Skin epidermis (tissue), 12 donors: ENCODE measurements at regions not wholly inside any gene's neighbourhood (a gene's known extent, or its start where the extent isn't known, plus 50 kb on each side); places are given as distances from the start of the nearest gene placed in this dataset.

Experiments used
- H3K27ac ChIP-seq, 21 experiments: fragments of 200-600 bp; sonication (generic) in 11 of 21; one replicate each; pipeline ENCODE4 v1.5.0; 2020; ENCODE audit warnings: mild to moderate bottlenecking in 3 of 21, inconsistent platforms in 2 of 21, moderate library complexity in 2 of 21
- H3K4me3 ChIP-seq, 7 experiments: fragments of 200-600 bp; sonication (generic) in 2 of 7; one replicate each; pipeline ENCODE4 v1.5.0; 2020; ENCODE audit warnings: inconsistent platforms in 2 of 7, mild to moderate bottlenecking in 2 of 7, moderate library complexity in 1 of 7

DNA sequence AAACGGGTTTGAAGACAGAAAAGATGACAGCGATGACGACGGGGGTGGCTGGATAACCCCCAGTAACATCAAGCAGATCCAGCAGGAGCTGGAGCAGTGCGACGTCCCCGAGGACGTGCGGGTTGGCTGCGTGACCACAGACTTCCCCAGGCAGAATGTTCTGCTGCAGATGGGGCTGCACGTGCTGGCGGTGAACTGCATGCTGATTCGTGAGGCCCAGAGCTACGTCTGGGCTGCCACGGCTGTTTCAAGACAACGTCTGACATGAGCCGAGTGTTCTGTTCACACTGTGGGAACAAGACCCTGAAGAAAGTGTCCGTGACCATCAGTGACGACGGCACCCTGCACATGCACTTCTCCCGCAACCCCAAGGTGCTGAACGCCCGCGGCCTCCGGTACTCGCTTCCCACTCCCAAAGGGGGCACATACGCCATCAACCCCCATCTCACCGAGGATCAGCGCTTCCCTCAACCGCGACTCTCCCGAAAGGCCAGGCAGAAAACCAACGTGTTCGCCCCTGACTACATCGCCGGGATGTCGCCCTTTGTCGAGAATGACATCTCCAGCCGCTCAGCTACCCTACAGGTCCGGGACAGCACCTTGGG, 319.2 kb upstream of the SLC7A11 start:
- Histone ChIP-seq H3K4me3 (no peak overlapping the region), H3K27ac (no peak overlapping the region)

DNA sequence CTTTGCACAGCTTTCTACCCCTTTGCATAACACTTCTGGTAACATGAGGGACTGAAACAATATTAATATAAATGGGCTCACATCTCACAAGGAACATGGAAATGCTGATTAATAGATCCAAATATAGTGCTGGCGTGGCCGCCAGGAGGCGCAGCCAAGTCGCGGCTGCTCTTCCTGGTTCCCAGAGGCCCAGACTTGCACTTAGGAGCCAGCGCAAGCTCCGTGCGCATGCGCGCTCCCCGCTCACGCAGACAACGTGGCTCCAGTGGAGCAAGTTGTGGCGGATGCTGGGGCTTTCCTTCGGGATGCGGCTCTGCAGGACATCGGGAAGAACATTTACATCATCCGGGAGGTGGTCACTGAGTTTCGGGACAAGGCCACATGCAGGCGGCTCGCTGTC, 318.3 kb upstream of the SLC7A11 start:
- no peak overlapping the region for H3K4me3 ChIP-seq
- no peak overlapping the region for H3K27ac ChIP-seq

DNA sequence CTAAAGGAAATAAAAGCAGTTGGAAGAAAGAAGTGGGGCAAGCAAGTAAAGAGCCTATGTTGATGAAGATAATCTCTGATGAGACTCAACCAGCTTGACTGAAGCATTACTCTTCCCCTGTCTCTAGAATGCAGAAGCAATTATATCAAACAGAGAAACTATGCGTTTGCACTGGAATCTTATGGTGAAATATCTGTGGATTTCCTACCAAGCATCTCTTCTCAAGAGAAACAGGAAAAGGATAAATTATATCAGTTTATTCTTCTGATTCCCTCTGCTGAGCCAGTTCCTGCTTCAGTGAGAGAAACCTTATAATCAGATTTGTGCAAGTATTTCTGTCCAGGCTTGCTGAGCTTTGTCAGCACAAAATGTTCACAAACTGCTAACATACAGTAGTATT, 316.7 kb upstream of the SLC7A11 start:
- H3K4me3 ChIP-seq = no peak overlapping the region

DNA sequence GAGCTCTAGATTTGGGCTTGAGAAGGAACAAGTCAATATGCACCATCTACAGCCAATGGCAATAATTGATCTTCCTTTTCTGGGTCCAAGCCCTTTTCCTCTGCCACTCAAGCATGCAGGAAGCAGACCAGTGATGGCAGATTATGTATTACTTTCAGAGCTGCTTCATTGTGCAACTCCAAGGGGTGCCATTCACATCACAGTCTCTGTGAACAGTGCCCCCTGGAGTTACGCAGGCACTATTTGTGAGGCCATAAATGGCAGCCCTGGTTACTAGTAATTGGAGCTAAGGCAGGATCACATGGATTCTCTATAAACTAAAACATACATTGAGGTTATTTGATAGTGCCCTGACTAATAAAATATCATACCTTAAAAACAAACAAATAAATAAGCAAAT, 313.4 kb upstream of the SLC7A11 start:
- H3K27ac ChIP-seq = no peak overlapping the region

More for the DNA sequence above, 316.7 kb upstream of the SLC7A11 start:
- H3K27ac ChIP-seq = no peak overlapping the region

DNA sequence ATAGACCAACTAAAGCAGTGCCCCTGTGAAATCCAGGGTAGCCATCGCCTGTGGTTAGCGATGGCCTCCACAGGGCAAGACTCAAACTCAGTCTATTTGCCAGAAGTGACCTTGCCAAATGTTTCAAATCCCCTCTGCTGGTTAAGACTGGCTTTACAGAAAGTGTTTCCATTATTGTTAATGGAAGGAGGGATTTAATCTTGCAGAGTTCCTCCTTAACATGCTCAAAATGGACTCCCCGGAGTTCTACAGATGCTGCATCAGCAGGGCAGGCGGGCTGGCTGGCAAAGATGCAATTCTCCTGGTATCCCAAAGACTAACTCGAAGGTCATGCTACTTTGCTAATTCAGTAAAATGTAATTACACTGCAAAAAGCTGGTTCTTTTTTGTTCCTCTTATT, 313.0 kb upstream of the SLC7A11 start:
- Histone ChIP-seq H3K4me3 (no peak overlapping the region), H3K27ac (no peak overlapping the region)

More for the DNA sequence above, 313.4 kb upstream of the SLC7A11 start:
- H3K4me3 ChIP-seq = no peak overlapping the region

DNA sequence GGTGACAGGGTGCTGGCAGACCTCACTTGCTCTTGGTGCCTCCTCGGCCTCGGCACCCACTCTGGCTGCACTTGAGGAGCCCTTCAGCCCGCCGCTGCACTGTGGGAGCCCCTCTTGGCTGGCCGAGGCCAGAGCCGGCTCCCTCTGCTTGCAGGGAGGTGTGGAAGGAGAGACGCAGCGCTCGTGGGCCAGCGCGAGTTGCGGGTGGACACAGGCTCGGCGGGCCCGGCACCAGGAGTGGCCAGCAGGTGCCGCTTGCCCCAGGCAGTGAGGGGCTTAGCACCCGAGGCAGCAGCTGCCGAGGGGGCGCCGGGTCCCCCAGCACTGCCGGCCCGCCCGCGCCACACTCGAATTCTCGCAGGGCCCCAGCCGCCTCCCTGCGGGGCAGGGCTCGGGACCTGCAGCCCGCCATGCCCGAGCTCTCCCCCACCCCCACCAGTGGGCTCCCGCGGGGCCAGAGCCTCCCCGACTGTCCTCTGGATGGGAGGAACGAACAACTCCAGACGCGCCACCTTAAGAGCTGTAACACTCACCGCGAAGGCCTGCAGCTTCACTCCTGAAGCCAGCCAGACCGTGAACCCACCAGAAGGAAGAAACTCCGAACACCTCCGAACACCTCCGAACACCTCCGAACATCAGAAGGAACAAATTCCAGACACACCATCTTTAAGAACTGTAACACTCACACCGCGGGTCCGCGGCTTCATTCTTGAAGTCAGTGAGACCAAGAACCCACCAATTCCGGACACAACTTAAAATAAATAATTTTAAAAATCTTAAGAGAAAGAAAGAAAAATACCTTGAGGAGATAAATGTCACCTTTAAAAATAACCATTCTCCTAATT, 311.1 kb upstream of the SLC7A11 start:
- no peak overlapping the region for H3K4me3 ChIP-seq
- no peak overlapping the region for H3K27ac ChIP-seq

DNA sequence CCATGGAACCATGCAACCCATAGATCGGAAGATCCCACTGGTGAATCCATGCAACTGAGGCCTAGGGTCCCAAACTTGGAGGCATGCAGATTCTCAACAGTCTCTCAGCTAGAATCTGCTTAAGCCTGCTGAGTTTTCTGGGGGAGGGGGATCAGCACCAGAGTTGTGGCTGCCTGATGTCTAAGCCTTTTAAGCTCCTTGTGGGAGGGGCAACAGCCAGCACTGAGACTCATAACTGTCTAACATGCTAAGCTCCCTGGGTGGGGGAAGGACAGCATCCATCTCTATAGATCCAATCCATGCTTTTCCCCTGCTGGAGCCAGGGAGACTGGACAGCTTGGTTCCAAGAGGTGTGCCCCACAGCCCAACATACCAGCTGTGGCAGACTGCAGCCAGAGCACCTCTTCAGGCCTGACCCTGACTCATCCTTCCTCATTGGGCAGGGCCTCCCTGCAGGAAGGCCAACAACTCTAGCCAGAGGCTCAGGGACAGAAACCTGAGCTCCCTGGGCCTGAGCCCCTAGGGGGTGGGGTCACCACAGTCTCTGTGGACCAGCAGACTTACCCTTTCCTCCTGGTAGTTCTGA, 300.1 kb upstream of the SLC7A11 start:
- Histone ChIP-seq H3K27ac (no peak overlapping the region), H3K4me3 (no peak overlapping the region)

DNA sequence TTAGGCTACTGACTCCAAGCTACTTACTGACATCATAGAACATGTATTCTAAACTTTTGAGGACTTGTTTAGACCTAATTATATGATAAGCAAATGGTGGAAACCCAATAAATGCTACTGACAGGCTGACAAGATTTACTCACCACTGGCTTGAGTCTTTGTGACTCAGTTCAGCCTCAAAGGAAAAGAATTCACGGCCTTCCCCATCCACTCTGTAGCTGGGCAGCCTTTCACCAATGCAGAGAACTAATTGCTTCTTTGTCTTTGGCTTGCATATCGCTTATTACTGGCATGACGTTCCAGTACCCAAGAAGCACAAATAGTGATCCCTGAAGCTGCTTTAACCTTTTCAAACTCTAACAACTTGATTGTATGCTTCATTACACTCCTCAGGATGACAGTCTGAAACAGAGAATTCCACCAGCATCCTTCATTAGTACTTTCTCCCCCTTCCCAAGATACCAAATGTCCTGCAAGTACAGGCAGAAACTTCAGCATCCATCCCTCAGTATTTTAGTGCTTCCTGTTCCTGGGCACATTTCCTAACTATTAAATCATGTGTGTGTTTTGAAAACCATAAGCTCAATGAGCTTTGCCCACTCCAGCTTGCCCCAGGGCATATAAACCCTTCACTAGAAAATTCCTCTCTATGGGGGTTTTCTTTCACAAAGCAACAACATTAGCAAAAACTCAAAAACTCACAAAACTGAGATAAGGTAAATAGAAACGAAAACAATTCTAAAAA, 298.1 kb upstream of the SLC7A11 start:
- H3K27ac ChIP-seq = no peak overlapping the region
- H3K4me3 ChIP-seq = no peak overlapping the region

DNA sequence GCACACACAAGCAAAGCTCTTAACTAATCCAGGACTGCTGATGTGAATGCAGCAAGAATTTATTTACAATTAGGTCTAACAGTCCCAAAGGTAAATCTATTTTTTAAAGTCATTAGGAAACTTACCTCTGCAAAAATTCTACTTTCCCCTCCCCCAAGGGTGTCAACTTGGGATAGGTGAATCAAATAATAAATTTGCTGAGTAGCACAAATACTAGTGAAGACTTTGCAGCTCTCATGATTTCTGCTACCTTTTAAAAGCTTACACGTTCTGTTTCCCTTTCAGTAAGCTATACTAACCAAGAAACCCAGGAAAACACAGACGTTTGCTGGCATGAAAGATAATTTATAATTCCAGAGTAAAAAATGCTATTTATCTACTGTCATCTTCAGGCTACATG, 296.6 kb upstream of the SLC7A11 start:
- Histone ChIP-seq H3K4me3 (no peak overlapping the region), H3K27ac (no peak overlapping the region)

DNA sequence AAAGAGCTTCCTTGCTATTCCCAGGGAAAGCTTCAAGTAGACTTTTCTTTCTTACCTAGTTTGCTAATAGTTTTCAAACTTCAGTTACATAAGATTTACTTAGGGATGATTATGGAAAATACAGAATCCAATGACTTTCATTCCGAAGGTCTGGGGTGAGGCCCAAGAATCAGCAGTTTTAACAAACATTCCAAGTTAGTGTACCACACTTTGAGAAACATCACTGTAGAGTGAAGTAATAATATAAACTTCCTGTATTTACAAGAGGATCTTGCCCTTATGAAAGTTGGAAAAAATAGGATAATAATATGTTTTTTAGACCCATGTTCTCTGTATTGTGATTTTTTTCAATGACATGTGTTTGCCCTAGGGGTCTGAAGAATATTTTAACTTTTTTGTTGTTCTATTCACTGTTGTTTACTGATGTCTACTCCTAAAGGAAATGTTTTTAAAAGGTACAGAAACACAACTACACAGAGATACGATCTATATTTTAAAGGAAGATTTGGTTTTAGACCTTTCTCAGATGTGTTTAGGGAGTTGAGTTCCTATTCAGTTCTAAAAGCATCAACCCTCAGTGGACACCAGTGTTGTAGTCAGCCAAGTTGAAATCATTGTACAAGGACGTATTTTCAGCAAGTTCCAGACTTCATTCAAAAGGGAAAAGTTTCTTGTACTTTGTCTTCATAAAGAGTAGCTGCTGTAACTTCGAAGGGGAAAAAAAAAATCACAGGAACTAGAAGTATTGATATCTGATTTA, 295.8 kb upstream of the SLC7A11 start:
- no peak overlapping the region for H3K27ac ChIP-seq

DNA sequence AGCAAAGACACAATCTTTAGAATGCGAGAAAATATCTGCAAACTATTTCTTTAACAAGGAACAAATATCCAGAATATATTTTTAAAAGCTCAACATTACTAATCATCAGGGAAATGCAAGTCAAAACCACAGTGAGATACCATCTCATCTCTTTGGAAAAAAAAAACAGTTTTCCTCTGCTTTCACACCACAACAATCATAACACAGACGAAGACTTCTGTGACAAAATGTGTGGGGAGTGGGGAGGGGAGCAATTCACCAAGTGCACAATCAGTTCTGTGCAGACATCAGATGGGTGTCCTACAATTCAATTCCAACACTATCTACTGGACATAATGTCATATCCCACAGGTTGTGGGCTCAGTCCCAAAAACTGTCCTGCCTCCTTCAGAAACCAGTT, 293.2 kb upstream of the SLC7A11 start:
- Histone ChIP-seq H3K4me3 (no peak overlapping the region), H3K27ac (no peak overlapping the region)

More for the DNA sequence above, 295.8 kb upstream of the SLC7A11 start:
- no peak overlapping the region for H3K4me3 ChIP-seq

DNA sequence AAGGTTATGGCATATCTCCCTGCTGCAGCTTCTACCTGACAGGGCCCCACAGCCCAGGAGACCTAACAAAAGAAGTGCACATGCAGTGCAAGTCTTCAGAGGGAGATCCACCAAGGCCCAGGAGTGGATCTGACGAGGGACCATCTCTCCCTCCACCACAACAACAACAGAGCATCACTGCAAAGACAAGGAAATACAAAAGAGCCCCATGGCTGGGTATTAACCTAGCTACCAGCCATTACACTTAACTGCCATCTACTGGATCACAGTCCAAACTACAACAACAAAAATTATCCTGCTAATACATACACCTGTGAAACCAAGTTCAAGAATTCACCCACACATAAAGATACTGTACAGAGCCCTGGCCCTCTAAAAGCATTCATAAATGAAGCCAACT, 280.2 kb upstream of the SLC7A11 start:
- Histone ChIP-seq H3K4me3 (no peak overlapping the region), H3K27ac (no peak overlapping the region)

DNA sequence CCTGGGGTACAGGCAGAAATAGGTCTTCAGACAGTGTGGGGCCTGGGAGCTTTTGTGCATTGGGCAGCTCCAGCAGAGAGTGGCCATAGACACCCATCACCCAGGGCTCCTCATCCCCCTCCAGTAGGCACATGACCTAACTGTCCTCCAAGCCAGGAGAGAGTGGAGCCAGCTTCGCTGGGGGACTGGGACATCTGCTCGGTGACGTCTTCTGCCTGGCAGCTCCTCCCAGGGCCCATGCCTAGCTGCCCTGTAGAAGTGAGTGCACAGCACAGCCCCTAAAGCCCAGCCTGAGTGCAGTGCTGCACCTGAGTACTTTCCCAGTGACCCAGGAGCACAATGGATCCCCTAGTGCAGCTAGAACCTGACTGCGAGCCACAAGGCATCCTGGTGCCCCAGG, 279.7 kb upstream of the SLC7A11 start:
- Histone ChIP-seq H3K27ac (no peak overlapping the region), H3K4me3 (no peak overlapping the region)

DNA sequence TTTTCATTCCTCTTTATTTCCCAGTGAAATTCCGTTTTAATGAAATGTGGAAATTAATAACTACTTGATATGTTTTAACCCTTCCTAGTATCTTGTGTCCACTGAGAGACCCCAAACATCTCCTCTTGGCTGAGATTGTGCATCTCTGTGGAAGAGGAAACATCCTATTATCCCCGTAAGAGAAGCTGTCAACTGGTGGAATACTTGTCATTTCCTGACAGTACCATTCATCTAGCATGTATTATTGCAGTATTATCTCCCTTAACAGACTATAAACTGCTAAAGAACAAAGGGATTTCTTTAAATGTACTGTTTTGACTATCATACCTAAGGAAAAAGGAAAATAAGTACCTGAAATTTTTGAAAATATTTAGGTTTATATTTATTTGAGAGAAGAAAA, 277.3 kb upstream of the SLC7A11 start:
- H3K4me3 ChIP-seq = no peak overlapping the region
- H3K27ac ChIP-seq = no peak overlapping the region

DNA sequence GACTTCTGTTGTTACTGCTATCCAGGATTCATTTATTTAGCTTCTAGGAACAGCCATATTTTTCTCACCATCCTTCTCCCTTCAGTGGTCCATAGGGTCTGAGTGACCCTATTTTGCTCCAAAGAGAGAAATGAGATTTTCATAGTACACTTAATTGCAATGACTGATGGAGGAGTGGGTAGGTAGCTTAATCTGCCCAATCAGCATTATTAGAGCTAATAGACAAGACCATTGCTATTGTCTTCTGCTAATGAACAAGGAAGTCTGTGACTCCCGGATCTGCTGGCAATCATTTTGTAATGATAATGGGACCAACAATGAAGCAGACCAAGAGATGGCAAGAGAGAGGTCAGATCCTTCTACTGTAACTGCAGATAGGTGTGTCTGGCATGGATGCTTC, 271.4 kb upstream of the SLC7A11 start:
- no peak overlapping the region for H3K27ac ChIP-seq
- H3K4me3 ChIP-seq = no peak overlapping the region

DNA sequence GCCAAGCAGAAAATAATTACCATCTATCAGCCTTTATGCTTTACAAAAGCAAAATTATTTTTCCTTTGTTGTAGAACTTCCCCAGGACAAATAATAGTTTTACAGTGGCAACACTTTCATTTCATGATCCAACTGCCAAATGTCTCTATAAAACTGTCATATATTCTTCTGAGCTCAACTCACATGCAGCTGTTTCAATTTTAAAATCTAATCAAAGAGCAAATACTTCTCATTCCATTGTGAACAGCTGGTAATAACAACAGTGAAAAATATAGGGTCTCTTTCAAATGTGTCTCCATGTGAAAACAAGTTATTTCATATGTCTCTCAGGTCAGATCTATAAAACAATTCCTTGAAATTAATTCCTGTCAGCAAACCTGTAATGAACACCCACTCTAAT, 270.6 kb upstream of the SLC7A11 start:
- Histone ChIP-seq H3K27ac (no peak overlapping the region), H3K4me3 (no peak overlapping the region)

DNA sequence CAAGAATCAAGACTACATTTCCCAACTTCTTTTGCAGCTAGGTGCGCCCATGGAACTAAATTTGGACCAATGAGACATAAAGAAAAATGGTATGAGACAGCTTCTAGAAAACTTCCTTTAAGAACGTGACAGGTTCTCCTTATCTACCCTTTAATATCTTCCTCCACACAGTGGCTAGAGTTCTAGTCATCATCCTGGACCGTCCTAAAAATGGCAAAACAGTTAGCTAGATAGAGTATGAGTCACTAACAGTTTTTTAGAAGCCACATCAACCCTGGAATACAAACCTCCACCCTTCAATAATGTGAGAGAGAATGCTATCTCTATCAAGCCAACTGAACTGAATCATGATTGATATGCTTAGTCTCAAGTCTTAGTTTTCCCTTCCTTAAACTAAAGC, 267.9 kb upstream of the SLC7A11 start:
- H3K27ac ChIP-seq = no peak overlapping the region

DNA sequence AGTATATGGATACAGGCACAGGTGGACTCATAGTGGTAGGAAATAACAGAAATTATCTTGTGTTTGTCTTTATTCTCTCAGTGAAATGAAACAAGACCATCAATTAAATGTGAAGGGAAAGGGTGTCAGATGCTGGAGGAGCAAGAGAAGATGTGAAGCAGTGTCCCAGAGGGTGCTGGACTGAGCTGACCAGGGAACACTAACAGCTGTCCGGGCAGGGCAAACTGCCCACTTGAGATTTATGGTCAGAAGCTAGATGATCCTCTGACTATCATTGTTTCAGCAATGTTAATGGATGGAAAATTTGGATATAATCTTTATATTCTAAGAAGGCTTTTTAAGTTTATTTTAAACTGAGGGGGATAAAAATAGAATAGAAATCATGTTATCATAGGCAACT, 267.2 kb upstream of the SLC7A11 start:
- Histone ChIP-seq H3K4me3 (no peak overlapping the region), H3K27ac (no peak overlapping the region)

More for the DNA sequence above, 267.9 kb upstream of the SLC7A11 start:
- no peak overlapping the region for H3K4me3 ChIP-seq

DNA sequence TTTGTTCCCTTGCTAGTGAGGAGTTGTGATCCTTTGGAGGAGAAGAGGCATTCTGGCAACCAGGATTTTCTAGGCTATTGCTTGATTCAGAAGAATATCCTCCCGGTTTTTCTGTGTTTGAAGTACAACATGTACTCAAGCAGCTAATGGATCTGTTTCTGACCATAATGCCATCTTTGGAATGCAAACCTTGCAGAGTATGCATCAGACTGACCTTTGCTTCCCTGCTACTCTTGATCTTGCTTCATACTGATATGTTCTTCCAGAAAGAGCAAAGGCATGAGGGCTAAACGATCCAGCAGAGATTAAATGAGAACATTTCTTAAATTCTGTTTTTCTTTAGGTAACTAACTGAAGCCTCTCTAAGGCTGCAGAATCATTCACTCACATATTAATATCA, 265.4 kb upstream of the SLC7A11 start:
- no peak overlapping the region for H3K4me3 ChIP-seq
- no peak overlapping the region for H3K27ac ChIP-seq

DNA sequence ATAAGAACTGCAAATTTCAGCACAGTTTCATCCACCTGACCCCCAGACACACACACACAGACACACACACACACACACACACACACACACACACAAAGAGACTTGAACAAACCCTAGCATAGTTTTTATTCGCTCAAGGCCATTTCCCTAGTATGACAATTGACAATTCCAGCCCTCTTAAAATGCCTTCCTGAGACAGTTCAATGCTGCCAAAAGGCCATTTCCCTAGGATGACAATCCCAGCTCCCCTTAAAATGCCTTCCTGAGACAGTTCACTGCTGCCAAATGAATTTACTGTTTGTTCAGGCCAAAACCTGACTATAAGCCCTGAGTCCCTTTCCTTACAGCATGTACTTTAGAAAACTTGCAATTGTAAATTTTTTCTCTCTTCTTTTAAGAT, 259.5 kb upstream of the SLC7A11 start:
- H3K27ac ChIP-seq = no peak overlapping the region
- no peak overlapping the region for H3K4me3 ChIP-seq
